ENCODE measurements at regions not wholly inside any gene's neighbourhood (a gene's known extent, or its start where the extent isn't known, plus 50 kb on each side); places are given as distances from the start of the nearest gene placed in this dataset.

DNA sequence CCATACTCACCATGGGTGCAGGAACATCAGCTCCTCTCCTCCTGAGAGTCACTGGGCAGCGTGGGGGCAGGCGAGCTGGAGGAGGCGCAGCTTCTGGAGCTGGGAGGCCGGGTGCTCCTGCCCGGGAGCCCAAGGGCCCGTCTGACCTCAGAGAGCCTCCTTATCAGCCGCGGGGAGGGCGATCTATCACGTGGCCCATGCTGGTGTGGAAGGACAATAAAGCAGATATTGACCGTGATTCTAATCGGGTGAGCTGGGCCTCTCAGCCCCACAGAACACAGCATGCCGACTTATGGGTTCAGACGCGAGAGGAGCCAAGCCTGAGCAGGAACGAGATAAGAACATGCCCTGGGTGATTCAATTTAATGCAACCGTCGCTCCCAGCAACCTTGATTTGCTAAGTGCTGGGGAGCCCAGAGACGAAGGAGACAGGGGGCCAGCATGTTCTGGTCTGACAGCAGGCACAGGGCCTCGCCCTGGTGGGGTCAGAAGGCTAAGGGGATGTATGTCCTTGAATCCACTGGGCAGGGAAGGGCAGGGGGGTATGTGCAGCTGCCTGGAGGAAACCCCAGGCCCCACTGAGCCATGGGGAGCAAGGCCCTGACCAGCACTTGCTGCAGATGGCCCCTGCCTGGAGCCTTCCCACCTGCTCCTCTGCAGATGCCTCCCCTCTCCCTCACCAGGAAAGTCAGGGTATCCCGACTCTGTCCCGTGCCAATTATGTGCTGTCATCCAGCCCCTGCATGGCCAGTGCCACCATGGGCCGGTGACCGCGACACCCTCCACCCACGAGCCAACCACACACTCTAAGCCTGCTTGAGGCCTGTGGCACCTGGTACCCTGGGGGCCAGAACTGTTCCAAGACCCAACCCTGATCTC lies 95.3 kb upstream of the RET start:
- H3K27ac Mint-ChIP-seq = no peak overlapping the region
- no peaks in the 10 kb centered on the region for H3K27me3 Mint-ChIP-seq
- H3K4me3 Mint-ChIP-seq = no peak overlapping the region
- H3K9me3 Mint-ChIP-seq (ENCODE audit: low read depth) = no peaks in the 10 kb centered on the region
- H3K4me1 Mint-ChIP-seq (ENCODE audit: low read depth) = peaks cover 2% of the 10 kb centered on the region
- H3K36me3 Mint-ChIP-seq = no peaks in the 10 kb centered on the region

DNA sequence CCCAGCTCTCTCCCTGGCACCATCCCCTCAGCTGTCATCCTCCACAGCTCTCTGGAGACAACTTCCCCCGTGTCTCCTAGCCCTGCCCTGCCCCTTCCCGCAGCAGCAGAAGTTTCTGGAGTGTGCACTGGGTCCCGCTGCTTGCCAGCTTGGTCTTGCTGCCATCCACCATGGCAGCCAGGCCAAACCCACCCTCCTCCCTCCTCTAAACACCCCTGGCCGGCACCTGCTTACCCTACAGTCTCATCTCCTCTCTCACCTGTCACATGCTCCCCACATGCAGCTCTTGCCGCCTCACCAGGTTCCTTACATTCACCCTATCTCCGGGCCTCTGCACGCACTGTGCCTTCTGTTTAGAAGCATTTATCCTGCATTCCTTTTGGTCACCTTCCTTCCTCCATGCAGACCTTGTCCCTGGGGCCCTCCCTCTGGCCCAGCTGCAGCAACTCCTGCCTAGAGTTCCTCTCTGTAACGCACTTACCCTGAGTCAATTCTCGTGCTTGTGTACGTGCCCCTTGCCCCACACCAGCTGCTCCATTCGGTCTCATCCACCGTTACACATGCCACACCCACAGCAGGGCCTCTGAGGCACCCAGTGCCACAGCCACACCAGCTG lies 93.9 kb upstream of the RET start:
- Mint-ChIP-seq H3K27ac (no peak overlapping the region), H3K4me1 (ENCODE audit: low read depth) (peaks cover 11% of the 10 kb centered on the region), H3K36me3 (no peaks in the 10 kb centered on the region), H3K27me3 (no peaks in the 10 kb centered on the region), H3K9me3 (ENCODE audit: low read depth) (no peaks in the 10 kb centered on the region), H3K4me3 (no peak overlapping the region)

DNA sequence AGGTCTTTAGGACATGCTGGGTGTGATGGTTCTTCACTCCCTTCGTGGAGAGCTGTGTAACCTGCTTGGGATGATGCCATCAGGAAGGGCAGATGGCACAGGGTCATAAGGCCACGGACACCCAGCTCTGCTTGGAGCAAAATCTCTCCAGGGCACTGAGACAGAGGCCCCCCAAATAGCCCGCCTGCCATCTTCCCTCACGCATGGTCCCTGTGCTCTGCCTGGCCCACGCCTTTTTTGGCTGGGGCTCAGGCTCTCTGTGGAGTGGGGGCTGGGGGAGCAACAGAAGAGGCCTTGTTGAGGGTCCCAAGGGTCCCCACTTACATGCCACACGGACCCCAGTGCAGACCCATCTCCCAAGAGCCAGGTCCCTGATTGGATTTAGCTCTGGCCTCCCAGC lies 93.3 kb upstream of the RET start:
- Mint-ChIP-seq H3K4me1 (ENCODE audit: low read depth) (peaks cover 11% of the 10 kb centered on the region), H3K9me3 (ENCODE audit: low read depth) (no peaks in the 10 kb centered on the region), H3K27me3 (no peaks in the 10 kb centered on the region), H3K27ac (no peak overlapping the region), H3K4me3 (no peak overlapping the region), H3K36me3 (no peaks in the 10 kb centered on the region)

DNA sequence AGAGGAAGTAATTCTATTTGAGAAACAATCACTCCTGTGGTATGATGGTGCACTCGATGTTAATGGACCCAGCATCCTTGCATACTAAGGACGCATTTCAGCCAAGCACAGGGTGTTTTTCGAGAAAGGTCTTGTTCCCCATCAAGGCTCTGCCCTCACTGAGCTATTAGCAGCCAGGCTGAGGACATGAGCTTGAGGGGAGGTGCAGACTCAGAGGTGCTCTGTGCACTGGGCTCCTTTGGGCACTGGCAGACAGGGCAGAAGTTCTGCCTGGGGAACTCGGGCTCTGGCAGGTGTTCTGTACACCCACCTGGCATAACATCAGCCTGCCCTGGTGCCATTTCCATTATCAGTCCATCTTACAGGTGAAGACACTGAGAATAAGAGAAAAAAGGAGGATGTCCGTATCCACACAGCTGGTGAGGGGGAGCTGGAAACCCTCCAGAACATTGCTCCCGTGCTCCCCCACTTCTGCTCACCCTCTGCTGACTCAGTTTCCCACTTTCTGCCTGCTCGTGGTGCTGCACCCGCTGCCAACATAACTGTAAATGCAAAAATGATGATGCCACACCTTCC lies 92.7 kb upstream of the RET start:
- no peaks in the 10 kb centered on the region for H3K27me3 Mint-ChIP-seq
- H3K9me3 Mint-ChIP-seq (ENCODE audit: low read depth) = no peaks in the 10 kb centered on the region
- H3K4me1 Mint-ChIP-seq (ENCODE audit: low read depth) = peaks cover 14% of the 10 kb centered on the region
- no peak overlapping the region for H3K27ac Mint-ChIP-seq
- H3K4me3 Mint-ChIP-seq = no peak overlapping the region
- no peaks in the 10 kb centered on the region for H3K36me3 Mint-ChIP-seq

DNA sequence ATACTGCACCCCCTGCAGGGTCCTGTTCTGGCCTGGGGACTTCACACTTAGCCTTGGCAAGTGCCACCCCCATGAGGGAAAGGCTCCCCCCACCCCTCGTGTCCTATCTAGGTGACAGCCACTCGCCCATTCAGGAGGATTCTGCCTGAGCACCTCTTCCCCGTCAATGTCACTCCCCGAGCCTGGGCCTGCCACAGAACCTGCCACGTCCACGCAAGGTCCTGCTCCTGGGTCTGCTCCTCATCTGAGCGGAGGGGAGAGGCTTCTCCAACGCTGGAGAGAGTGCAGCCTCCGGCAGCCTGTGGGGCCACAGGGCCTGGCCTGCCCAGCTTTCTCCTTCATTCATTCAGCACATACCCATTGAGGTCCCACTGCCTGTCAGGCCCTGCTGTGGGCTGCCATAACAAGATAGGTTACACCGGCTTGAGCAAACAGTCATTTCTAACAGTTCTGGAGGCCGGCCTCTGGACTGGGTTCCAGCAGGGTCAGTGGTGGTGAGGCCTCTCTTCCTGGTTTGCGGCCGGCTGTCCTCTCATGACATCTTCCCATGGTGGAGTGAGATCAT lies 92.0 kb upstream of the RET start:
- H3K36me3 Mint-ChIP-seq = no peaks in the 10 kb centered on the region
- no peak overlapping the region for H3K27ac Mint-ChIP-seq
- no peak overlapping the region for H3K4me3 Mint-ChIP-seq
- H3K4me1 Mint-ChIP-seq (ENCODE audit: low read depth) = peaks cover 18% of the 10 kb centered on the region
- H3K27me3 Mint-ChIP-seq = no peaks in the 10 kb centered on the region
- H3K9me3 Mint-ChIP-seq (ENCODE audit: low read depth) = no peaks in the 10 kb centered on the region

DNA sequence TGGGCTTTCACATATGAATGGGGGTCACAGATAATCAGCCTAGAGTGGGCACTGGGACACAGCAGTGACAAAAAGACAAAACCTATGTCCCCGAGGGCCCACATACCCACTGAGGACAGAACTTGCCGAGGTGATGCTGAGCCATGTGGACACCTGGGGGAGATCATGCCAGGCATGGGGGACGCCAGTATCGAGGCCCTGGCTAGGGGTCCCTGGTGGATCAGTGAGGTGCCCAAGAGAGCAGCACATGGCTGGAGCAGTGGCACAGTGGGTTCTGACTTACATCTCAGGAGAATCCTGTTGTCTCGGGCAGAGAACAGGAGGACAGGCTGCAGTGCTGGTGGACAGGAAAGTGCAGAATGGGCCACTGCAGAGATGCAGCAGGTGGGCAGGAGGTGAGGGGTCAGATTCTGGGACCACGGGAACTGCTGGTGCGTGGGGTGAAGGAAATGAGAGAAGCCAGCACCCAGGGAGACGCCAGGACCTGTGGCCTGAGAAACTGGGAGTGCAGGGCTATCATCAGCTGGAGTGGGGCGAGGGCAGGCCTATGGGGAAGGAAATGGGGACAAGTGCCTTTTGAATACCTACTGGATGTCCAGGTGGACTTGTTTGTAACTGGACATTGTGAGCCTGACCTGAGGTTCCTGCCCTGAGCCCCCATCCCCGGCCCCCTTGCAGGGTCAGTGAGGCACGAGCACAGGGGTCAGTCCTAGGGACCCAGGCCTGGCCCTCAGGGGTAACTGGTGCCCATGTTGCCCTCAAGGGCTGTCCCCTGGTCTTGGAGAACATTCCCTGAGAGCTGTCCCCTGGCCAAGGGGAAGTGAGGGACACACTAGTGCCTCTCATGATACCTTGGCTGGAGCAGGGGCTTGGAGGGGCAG lies 91.2 kb upstream of the RET start:
- Mint-ChIP-seq H3K27ac (no peak overlapping the region), H3K4me1 (ENCODE audit: low read depth) (peaks cover 22% of the 10 kb centered on the region), H3K27me3 (no peaks in the 10 kb centered on the region), H3K9me3 (ENCODE audit: low read depth) (no peaks in the 10 kb centered on the region), H3K4me3 (no peak overlapping the region), H3K36me3 (no peaks in the 10 kb centered on the region)

DNA sequence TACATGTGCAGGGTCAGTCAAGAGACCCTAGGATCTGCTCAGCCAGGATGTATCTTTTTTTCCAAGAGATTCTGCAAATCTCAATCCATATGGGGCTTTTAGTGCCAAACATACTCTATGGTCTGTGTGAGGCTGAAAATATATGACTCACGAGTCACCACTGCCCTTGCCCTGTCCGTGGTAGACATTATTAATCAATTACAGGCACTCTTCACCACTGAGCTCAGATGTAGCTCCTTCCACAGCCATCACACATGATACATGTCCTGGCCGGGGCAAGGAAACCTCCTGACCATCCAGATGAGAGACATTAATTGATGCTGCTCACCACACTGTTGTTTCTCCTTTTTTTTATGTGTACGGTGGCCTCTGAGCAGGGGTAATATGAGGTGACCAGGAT lies 90.2 kb upstream of the RET start:
- H3K4me3 Mint-ChIP-seq = no peak overlapping the region
- H3K27ac Mint-ChIP-seq = no peak overlapping the region
- no peaks in the 10 kb centered on the region for H3K27me3 Mint-ChIP-seq
- H3K9me3 Mint-ChIP-seq (ENCODE audit: low read depth) = no peaks in the 10 kb centered on the region
- no peaks in the 10 kb centered on the region for H3K36me3 Mint-ChIP-seq
- H3K4me1 Mint-ChIP-seq (ENCODE audit: low read depth) = peaks cover 22% of the 10 kb centered on the region

DNA sequence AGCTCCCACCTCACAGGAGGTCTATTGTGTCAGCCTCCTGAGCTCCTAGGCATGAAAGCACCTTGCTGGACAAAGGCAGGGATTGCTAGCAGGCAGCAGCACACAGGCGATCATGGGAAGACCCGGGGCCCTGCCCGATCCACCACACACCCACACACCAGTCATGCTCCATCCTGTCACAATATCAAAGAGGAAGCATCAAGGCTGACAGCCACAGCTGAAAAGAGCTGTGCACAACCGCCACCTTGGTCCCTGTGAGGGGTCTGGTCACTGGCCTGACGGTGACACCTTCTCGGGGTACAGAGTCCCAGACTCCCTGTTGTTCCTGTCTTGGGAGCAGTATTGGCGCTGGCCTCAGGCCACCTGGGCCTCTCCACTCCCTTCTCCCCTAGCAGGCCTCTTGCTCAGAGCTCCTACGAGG lies 89.7 kb upstream of the RET start:
- Mint-ChIP-seq H3K9me3 (ENCODE audit: low read depth) (no peaks in the 10 kb centered on the region), H3K4me1 (ENCODE audit: low read depth) (peaks cover 22% of the 10 kb centered on the region), H3K4me3 (no peak overlapping the region), H3K27me3 (no peaks in the 10 kb centered on the region), H3K36me3 (no peaks in the 10 kb centered on the region), H3K27ac (no peak overlapping the region)

DNA sequence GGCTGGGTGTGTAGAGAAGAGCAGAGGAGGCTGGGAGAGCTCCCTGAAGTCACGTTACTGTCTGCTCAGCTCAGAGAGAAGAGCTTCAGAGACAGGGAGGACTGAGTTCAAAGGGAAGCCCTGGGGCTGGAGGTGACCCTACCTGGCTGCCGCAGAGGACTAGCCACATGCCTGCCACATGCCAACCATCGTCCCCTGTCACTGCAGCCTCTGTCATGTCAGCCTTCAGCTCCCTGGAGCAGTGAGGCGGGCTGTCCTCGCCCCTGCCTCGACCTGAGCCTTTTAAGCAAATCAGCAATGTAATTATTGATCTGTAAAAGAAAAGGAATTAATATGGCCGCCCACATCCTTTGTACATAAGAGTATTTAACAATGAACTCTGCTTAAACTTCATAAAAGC lies 89.3 kb upstream of the RET start:
- Mint-ChIP-seq H3K4me3 (no peak overlapping the region), H3K4me1 (ENCODE audit: low read depth) (peaks cover 22% of the 10 kb centered on the region), H3K27ac (no peak overlapping the region), H3K36me3 (no peaks in the 10 kb centered on the region), H3K9me3 (ENCODE audit: low read depth) (no peaks in the 10 kb centered on the region), H3K27me3 (no peaks in the 10 kb centered on the region)

DNA sequence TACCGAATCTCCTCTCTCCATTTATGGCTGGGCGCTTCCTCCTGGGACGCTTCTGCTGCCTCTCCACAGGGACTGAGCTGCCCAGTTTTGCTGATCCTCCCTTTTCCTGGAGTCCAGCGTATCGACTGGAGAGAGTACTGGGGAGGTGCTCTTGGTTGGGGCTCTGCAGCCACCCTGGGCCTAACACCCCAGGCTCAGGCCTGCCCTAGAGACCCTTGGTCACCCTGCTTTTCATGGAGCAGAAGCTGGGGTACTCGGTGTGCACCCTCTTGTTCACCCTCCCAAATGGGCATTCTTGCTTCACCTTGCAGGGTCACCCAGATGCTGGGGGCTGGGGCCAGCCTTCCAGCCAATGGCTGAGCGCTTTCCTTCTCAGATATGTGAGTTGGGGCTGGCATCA lies 88.8 kb upstream of the RET start:
- Mint-ChIP-seq H3K4me3 (no peak overlapping the region), H3K9me3 (ENCODE audit: low read depth) (no peaks in the 10 kb centered on the region), H3K27ac (no peak overlapping the region), H3K36me3 (no peaks in the 10 kb centered on the region), H3K27me3 (no peaks in the 10 kb centered on the region), H3K4me1 (ENCODE audit: low read depth) (peaks cover 22% of the 10 kb centered on the region)

DNA sequence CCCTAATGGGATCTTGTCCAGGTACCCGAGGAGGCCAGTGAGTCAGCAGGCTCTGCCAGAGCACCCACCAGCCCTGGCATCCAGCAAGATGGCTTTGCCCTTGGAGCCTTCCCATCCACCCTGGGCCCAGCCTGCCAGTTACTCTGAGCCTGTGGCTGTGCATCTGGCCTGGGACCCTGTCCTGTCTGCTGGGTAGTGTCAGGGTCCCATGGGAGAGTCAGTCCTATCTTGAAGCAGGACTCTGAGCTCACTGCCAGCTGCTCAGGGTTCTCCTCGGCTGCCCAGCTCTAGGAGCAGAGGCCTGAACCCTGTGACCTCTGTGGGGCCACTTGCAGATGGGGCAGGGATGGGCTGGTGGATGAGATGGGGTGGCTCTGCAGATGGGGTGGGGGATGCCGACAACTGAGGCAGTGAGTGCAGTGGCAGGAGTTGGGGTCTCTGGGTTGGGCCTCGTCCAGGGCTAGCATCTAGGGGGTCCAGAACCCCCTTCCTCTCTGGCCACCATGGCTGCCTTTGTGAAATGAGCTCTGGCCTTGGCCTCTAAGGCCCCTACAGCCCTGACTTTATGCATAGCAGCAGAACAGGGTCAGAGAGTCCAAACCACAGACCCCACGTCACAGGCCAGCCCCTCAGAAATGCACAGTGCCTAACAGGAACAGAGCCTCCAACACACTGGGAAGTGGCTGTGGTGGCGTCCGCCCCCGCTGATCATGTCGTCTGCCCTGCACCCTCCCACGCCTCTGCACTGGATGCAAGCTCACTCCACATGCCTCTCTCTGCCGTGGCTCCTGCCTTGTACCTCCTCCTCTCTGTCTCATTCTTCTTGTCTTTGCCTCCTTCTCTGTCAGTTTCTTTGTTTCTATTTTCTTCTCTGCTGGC lies 88.1 kb upstream of the RET start:
- H3K27ac Mint-ChIP-seq = no peak overlapping the region
- H3K36me3 Mint-ChIP-seq = no peaks in the 10 kb centered on the region
- H3K27me3 Mint-ChIP-seq = no peaks in the 10 kb centered on the region
- H3K4me1 Mint-ChIP-seq (ENCODE audit: low read depth) = peaks cover 22% of the 10 kb centered on the region
- no peak overlapping the region for H3K4me3 Mint-ChIP-seq
- H3K9me3 Mint-ChIP-seq (ENCODE audit: low read depth) = no peaks in the 10 kb centered on the region

DNA sequence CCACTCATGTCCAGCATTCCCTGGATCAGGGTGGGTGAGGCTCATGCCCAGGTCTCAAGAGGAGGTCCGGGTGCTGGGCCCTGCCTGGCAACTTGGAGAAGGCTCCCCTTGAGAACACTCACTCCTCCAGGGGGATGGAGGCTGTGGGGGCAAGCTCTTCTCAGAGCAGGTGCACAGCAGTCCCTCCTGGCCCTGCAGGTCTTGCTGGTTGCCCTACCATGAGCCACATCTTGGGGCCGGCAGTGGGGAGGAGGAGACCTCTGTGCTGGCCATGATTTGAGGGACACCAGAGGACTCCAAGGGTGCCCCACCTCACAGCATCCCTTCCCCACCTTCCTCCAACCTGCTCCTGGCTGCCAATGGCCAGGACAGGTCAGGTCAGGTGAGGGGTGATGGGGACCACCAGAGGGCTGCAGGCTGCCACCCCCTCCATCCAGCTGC lies 87.4 kb upstream of the RET start:
- Mint-ChIP-seq H3K4me1 (ENCODE audit: low read depth) (peaks cover 22% of the 10 kb centered on the region), H3K4me3 (no peak overlapping the region), H3K36me3 (no peaks in the 10 kb centered on the region), H3K9me3 (ENCODE audit: low read depth) (no peaks in the 10 kb centered on the region), H3K27ac (no peak overlapping the region), H3K27me3 (no peaks in the 10 kb centered on the region)

DNA sequence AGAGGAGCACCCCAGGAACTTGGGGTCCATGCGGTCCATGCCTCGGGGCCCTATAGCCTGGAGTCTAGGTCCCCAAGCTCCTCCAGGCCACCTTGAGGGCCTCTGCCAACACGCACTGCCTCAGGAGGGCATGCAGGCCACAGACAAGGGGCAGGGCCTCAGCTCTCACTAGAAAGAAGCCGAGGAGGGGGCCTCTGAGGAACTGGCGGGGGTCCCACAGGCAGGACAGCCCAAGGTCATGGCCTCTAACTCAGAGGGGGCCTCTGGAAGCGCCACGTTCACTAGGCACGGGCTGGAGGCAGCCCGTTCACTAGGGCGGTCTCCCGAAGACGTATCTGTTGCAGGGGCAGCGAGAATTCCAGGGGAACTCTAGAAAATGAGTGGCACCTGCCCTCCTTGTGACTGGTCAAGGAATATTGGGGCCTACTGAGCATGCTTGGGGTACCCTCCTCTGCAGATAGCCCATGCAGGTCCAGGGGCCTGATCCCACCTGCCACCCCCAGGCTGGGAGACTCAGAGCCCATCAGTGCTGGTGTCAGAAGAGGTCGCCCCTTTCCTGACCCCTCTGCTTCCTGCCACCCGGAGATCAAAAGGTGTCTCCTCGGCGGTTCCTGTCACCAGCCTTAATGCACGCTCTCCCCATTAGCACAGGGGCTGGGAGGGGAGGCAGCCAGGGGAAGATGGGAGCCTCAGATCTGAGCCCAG lies 86.7 kb upstream of the RET start:
- Mint-ChIP-seq H3K4me3 (no peak overlapping the region), H3K27ac (no peak overlapping the region)

More for the DNA sequence above, 86.7 kb upstream of the RET start:
- H3K9me3 Mint-ChIP-seq (ENCODE audit: low read depth) = no peaks in the 10 kb centered on the region
- no peaks in the 10 kb centered on the region for H3K36me3 Mint-ChIP-seq
- no peaks in the 10 kb centered on the region for H3K27me3 Mint-ChIP-seq
- H3K4me1 Mint-ChIP-seq (ENCODE audit: low read depth) = peaks cover 22% of the 10 kb centered on the region
